ENCODE measurements at regions not wholly inside any gene's neighbourhood (a gene's known extent, or its start where the extent isn't known, plus 50 kb on each side); places are given as distances from the start of the nearest gene placed in this dataset.
"Not testable (repeated sequence)": the region's sequence is repeated elsewhere in the genome, so short reads cannot be mapped to it uniquely, and the experiment has no call there.

GRCh38 chr14:44453433-44454171, 53.5 kb downstream of the FSCB start:
- DNase-seq = no peak

GRCh38 chr14:44450232-44450631, 56.9 kb downstream of the FSCB start:
- DNase-seq = not testable (repeated sequence)

GRCh38 chr14:44449680-44450079, 57.4 kb downstream of the FSCB start:
- DNase-seq = no peak

GRCh38 chr14:44448951-44449358, 58.1 kb downstream of the FSCB start:
- DNase-seq = no peak

GRCh38 chr14:44446965-44447364, 60.1 kb downstream of the FSCB start:
- no peak for DNase-seq

GRCh38 chr14:44444454-44444853, 62.6 kb downstream of the FSCB start:
- DNase-seq = no peak

GRCh38 chr14:44438936-44439335, 68.1 kb downstream of the FSCB start:
- no peak for DNase-seq

- DNase-seq = no peak
Measured at GRCh38 chr14:44438221-44438620, 68.9 kb downstream of the FSCB start.

GRCh38 chr14:44436458-44436857, 70.6 kb downstream of the FSCB start:
- DNase-seq = no peak

- no peak for DNase-seq
Measured at GRCh38 chr14:44428231-44428945, 78.7 kb downstream of the FSCB start.

- no peak for DNase-seq
Measured at GRCh38 chr14:44422699-44423098, 84.4 kb downstream of the FSCB start.

- no peak for DNase-seq
Measured at GRCh38 chr14:44420226-44420625, 86.9 kb downstream of the FSCB start.

GRCh38 chr14:44418856-44419255, 88.2 kb downstream of the FSCB start:
- DNase-seq = no peak

GRCh38 chr14:44417809-44418208, 89.3 kb downstream of the FSCB start:
- no peak for DNase-seq

- DNase-seq = no peak
Measured at GRCh38 chr14:44414646-44415045, 92.4 kb downstream of the FSCB start.

GRCh38 chr14:44412858-44413569, 94.1 kb downstream of the FSCB start:
- DNase-seq = no peak

GRCh38 chr14:44405011-44405486, 102.0 kb downstream of the FSCB start:
- no peak for DNase-seq

- no peak for DNase-seq
Measured at GRCh38 chr14:44404599-44404998, 102.5 kb downstream of the FSCB start.

GRCh38 chr14:44404036-44404435, 103.0 kb downstream of the FSCB start:
- no peak for DNase-seq

GRCh38 chr14:44403193-44403592, 103.9 kb downstream of the FSCB start:
- no peak for DNase-seq

- no peak for DNase-seq
Measured at GRCh38 chr14:44396226-44396625, 110.9 kb downstream of the FSCB start.

- no peak for DNase-seq
Measured at GRCh38 chr14:44392984-44393383, 114.1 kb downstream of the FSCB start.

- DNase-seq = no peak
Measured at GRCh38 chr14:44388306-44388705, 118.8 kb downstream of the FSCB start.

GRCh38 chr14:44385906-44386305, 121.2 kb downstream of the FSCB start:
- no peak for DNase-seq

Measured in CD4-positive, alpha-beta T cell treated with Interferon gamma for 1 hour (primary cell).